NB4 (cell line): ENCODE measurements at regions not wholly inside any gene's neighbourhood (a gene's known extent, or its start where the extent isn't known, plus 50 kb on each side); places are given as distances from the start of the nearest gene placed in this dataset.

ENCODE experiments used
- MAX ChIP-seq: IDR thresholded peaks from 2 replicates; pipeline ENCODE4 v1.6.1; 2011; ENCODE audit warnings: low read depth, low read length
- MYC ChIP-seq: IDR thresholded peaks from 2 replicates; pipeline ENCODE4 v1.6.1; 2011; ENCODE audit warnings: low read depth, low read length
- POLR2A ChIP-seq: IDR thresholded peaks from 2 replicates; pipeline ENCODE4 v1.6.1; 2011; ENCODE audit warnings: mild to moderate bottlenecking; ENCODE audit not compliant: insufficient read length; ENCODE audit errors: extremely low read depth
- TF ChIP-seq, protein P1 (sequence below): IDR thresholded peaks from one replicate; pipeline ENCODE4 v1.5.1; 2012; ENCODE audit warnings: low read depth, low read length

GRCh38 chr7:69457595-69458504, 140.4 kb upstream of the AUTS2 start:
- TF ChIP-seq POLR2A (no peak), MAX (no peak), MYC (no peak)
- TF ChIP-seq, protein P1, sequence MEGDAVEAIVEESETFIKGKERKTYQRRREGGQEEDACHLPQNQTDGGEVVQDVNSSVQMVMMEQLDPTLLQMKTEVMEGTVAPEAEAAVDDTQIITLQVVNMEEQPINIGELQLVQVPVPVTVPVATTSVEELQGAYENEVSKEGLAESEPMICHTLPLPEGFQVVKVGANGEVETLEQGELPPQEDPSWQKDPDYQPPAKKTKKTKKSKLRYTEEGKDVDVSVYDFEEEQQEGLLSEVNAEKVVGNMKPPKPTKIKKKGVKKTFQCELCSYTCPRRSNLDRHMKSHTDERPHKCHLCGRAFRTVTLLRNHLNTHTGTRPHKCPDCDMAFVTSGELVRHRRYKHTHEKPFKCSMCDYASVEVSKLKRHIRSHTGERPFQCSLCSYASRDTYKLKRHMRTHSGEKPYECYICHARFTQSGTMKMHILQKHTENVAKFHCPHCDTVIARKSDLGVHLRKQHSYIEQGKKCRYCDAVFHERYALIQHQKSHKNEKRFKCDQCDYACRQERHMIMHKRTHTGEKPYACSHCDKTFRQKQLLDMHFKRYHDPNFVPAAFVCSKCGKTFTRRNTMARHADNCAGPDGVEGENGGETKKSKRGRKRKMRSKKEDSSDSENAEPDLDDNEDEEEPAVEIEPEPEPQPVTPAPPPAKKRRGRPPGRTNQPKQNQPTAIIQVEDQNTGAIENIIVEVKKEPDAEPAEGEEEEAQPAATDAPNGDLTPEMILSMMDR = no peak
